PC-3 (cell line): ENCODE measurements at regions not wholly inside any gene's neighbourhood (a gene's known extent, or its start where the extent isn't known, plus 50 kb on each side); places are given as distances from the start of the nearest gene placed in this dataset.

ENCODE experiments used
- ATAC-seq: fragments of 200-7000 bp; cut with Tn5 transposase; 2 replicates; pipeline ENCODE4 v1.9.1; 2020; ENCODE audit warnings: mild to moderate bottlenecking, moderate library complexity
- BruUV-seq: library from RNA; stranded (reverse); fragments of 400-500 nt; replicated peaks from 2 replicates; lab custom pipeline; 2021; lab: Mats Ljungman, UMichigan
- CTCF ChIA-PET: fragments of 300-600 bp; sonication (Branson Sonifier 250); formaldehyde crosslinking; loops from one replicate; lab custom pipeline; 2022; ENCODE audit warnings: antibody characterized with exemption; lab: Charles Lee
- POLR2A ChIA-PET: fragments of 300-600 bp; sonication (Branson Sonifier 250); formaldehyde crosslinking; loops from one replicate; lab custom pipeline; 2022; ENCODE audit warnings: antibody characterized with exemption; ENCODE audit not compliant: unreplicated experiment; lab: Charles Lee
- DNase-seq: peaks from one replicate; pipeline ENCODE4 v3.0.0-alpha.2; 2015
- H2AFZ ChIP-seq: fragments of 300-600 bp; sonication (generic); 2 replicates; pipeline ENCODE4 v1.6.0; 2016; ENCODE audit warnings: antibody characterized with exemption, low read length
- H3F3A ChIP-seq: fragments of 300-600 bp; sonication (generic); one replicate; pipeline ENCODE4 v1.6.0; 2017; ENCODE audit warnings: antibody characterized with exemption, low read length, control low read depth, mild to moderate bottlenecking; ENCODE audit not compliant: unreplicated experiment
- H3K27ac ChIP-seq: fragments of 300-600 bp; sonication (generic); 2 replicates; pipeline ENCODE4 v1.5.1; 2016; ENCODE audit warnings: mild to moderate bottlenecking, low read length
- H3K27me3 ChIP-seq: fragments of 300-600 bp; sonication (generic); 2 replicates; pipeline ENCODE4 v1.6.1; 2016; ENCODE audit warnings: low read length, mixed read lengths
- H3K36me3 ChIP-seq: fragments of 300-600 bp; sonication (generic); 2 replicates; pipeline ENCODE4 v1.6.1; 2016; ENCODE audit warnings: low read depth, mixed run types, low read length, mixed read lengths
- H3K4me1 ChIP-seq: fragments of 300-600 bp; sonication (generic); 2 replicates; pipeline ENCODE4 v1.5.1; 2016; ENCODE audit warnings: low read length; ENCODE audit not compliant: insufficient read depth
- H3K4me2 ChIP-seq: fragments of 300-600 bp; sonication (generic); 2 replicates; pipeline ENCODE4 v1.6.0; 2016; ENCODE audit warnings: low read length
- H3K4me3 ChIP-seq: fragments of 300-600 bp; sonication (generic); 2 replicates; pipeline ENCODE4 v1.5.1; 2016; ENCODE audit warnings: mild to moderate bottlenecking, low read length, mixed read lengths
- H3K79me2 ChIP-seq: fragments of 300-600 bp; sonication (generic); 2 replicates; pipeline ENCODE4 v1.6.1; 2017; ENCODE audit warnings: low read length, mixed read lengths
- H3K9ac ChIP-seq: fragments of 300-600 bp; sonication (generic); 2 replicates; pipeline ENCODE4 v1.6.0; 2016; ENCODE audit warnings: mild to moderate bottlenecking, low read length
- H3K9me2 ChIP-seq: fragments of 300-600 bp; sonication (generic); replicated peaks from 2 replicates; pipeline ENCODE4 v1.6.1; 2016; ENCODE audit warnings: mixed run types, low read length, mixed read lengths
- H3K9me3 ChIP-seq: fragments of 300-600 bp; sonication (generic); 2 replicates; pipeline ENCODE4 v1.6.1; 2016; ENCODE audit warnings: low read length, mixed read lengths
- H4K20me1 ChIP-seq: fragments of 300-600 bp; sonication (generic); 2 replicates; pipeline ENCODE4 v1.6.1; 2016; ENCODE audit warnings: low read length, mixed read lengths
- EZH2 ChIP-seq: fragments of 300-600 bp; sonication (generic); IDR thresholded peaks from one replicate; pipeline ENCODE4 v1.6.1; 2017; ENCODE audit warnings: antibody characterized with exemption, mild to moderate bottlenecking, low read length; ENCODE audit not compliant: unreplicated experiment
- EZH2phosphoT487 ChIP-seq: fragments of 300-600 bp; sonication (generic); IDR thresholded peaks from 2 replicates; pipeline ENCODE4 v1.6.1; 2018; ENCODE audit warnings: mild to moderate bottlenecking, antibody characterized with exemption, low read length, borderline replicate concordance
- intact Hi-C: fragments of 100-400 bp; cut with micrococcal nuclease; formaldehyde crosslinking; loops from 2 replicates; pipeline ENCODE4 v1.9.0; 2023
- TF ChIP-seq, protein P1 (sequence below): fragments of 300-600 bp; sonication (generic); conservative IDR thresholded peaks from 2 replicates; pipeline ENCODE4 v1.5.1; 2017; ENCODE audit warnings: antibody characterized with exemption, low read depth, mild to moderate bottlenecking, low read length

DNA sequence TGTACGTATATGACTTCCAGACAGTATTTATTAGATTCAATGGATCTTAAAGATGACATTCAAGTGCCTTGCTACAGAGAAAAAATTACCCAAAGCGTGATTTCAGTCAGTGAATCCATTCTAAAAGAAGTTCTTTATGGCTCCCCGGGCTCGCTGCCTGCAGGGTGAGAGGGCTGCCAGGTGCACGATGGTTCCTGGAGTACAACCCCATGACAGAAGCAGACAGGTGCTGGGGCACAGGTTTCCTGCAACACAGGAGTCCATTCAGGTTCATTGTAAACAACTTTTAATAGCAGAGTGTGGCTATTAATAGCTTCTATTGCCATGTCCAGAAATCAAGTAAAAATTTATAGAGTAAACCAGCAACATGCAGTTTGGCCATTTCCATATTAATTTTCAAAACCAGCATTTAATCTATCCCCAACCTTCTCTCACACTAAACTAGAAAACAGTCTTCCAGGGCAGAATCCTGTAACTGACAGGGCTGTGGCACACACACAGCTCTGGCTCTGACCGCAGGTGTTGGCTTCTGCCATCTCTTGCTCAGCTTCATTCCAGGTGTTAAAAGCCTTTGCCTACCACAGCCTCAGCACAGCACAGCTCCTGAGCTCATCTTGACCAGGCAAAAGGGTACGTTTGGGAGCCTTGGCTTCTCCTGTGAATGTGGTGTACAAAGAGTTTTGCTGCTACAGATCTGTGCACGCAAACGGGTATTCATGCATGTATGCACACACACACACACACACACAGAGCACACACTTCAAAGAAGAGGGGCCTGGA, 185.9 kb downstream of the MEX3B start:
- no peaks in the 10 kb centered on the region for H3K9me3 ChIP-seq
- H3K9ac ChIP-seq = no peak overlapping the region
- CTCF ChIA-PET = no interaction called here
- DNase-seq (no peak), ATAC-seq (no peak)
- H3K79me2 ChIP-seq = no peaks in the 10 kb centered on the region
- H3K4me2 ChIP-seq = no peak overlapping the region
- POLR2A ChIA-PET = no interaction called here
- H3K4me3 ChIP-seq = no peak overlapping the region
- H3K27ac ChIP-seq = no peak overlapping the region
- no peaks in the 10 kb centered on the region for H3F3A ChIP-seq
- no peaks in the 10 kb centered on the region for H3K36me3 ChIP-seq
- no peaks in the 10 kb centered on the region for H3K9me2 ChIP-seq
- no peaks in the 10 kb centered on the region for H4K20me1 ChIP-seq
- no peak overlapping the region for H2AFZ ChIP-seq
- H3K4me1 ChIP-seq = no peaks in the 10 kb centered on the region
- intact Hi-C loops = no loop called here
- TF ChIP-seq, protein P1, sequence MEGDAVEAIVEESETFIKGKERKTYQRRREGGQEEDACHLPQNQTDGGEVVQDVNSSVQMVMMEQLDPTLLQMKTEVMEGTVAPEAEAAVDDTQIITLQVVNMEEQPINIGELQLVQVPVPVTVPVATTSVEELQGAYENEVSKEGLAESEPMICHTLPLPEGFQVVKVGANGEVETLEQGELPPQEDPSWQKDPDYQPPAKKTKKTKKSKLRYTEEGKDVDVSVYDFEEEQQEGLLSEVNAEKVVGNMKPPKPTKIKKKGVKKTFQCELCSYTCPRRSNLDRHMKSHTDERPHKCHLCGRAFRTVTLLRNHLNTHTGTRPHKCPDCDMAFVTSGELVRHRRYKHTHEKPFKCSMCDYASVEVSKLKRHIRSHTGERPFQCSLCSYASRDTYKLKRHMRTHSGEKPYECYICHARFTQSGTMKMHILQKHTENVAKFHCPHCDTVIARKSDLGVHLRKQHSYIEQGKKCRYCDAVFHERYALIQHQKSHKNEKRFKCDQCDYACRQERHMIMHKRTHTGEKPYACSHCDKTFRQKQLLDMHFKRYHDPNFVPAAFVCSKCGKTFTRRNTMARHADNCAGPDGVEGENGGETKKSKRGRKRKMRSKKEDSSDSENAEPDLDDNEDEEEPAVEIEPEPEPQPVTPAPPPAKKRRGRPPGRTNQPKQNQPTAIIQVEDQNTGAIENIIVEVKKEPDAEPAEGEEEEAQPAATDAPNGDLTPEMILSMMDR = no peak
- TF ChIP-seq EZH2phosphoT487 (no peak), EZH2 (no peak)
- BruUV-seq = no TSS peak
- H3K27me3 ChIP-seq = peaks cover 21% of the 10 kb centered on the region

- no peak overlapping the region for H3K4me2 ChIP-seq
- ChIA-PET CTCF (no interaction called here), POLR2A (no interaction called here)
- H3K9me3 ChIP-seq = no peaks in the 10 kb centered on the region
- BruUV-seq = no TSS peak
- TF ChIP-seq, protein P1 = no peak
- TF ChIP-seq EZH2 = no peak
- TF ChIP-seq EZH2phosphoT487 = no peak
- H4K20me1 ChIP-seq = no peaks in the 10 kb centered on the region
- no peaks in the 10 kb centered on the region for H3K36me3 ChIP-seq
- intact Hi-C loops = no loop called here
- H3K9ac ChIP-seq = no peak overlapping the region
- H3K79me2 ChIP-seq = no peaks in the 10 kb centered on the region
- no peaks in the 10 kb centered on the region for H3K4me1 ChIP-seq
- H3F3A ChIP-seq = no peaks in the 10 kb centered on the region
- H2AFZ ChIP-seq = no peak overlapping the region
- DNase-seq (no peak), ATAC-seq (no peak)
- H3K4me3 ChIP-seq = no peak overlapping the region
- H3K27me3 ChIP-seq = peaks cover 21% of the 10 kb centered on the region
- H3K27ac ChIP-seq = no peak overlapping the region
- H3K9me2 ChIP-seq = no peaks in the 10 kb centered on the region
Measured at GRCh38 chr15:81858586-81858985, 187.2 kb downstream of the MEX3B start.

GRCh38 chr15:81858136-81858535, 187.7 kb downstream of the MEX3B start:
- Histone ChIP-seq H2AFZ (no peak overlapping the region), H4K20me1 (no peaks in the 10 kb centered on the region), H3F3A (no peaks in the 10 kb centered on the region), H3K4me1 (no peaks in the 10 kb centered on the region), H3K79me2 (no peaks in the 10 kb centered on the region), H3K27me3 (peaks cover 18% of the 10 kb centered on the region), H3K9ac (no peak overlapping the region), H3K36me3 (no peaks in the 10 kb centered on the region), H3K9me2 (no peaks in the 10 kb centered on the region), H3K27ac (no peak overlapping the region), H3K9me3 (no peaks in the 10 kb centered on the region), H3K4me2 (no peak overlapping the region), H3K4me3 (no peak overlapping the region)
- BruUV-seq = no TSS peak
- DNase-seq (no peak), ATAC-seq (no peak)
- POLR2A ChIA-PET = no interaction called here
- intact Hi-C loops = no loop called here
- TF ChIP-seq, protein P1 = no peak
- TF ChIP-seq EZH2phosphoT487 (no peak), EZH2 (no peak)
- CTCF ChIA-PET = no interaction called here
